ENCODE measurements at regions not wholly inside any gene's neighbourhood (a gene's known extent, or its start where the extent isn't known, plus 50 kb on each side); places are given as distances from the start of the nearest gene placed in this dataset.

GRCh38 chr15:70398694-70399093 is 301.0 kb upstream of the TLE3 start:
- TF ChIP-seq EP300 (IDR thresholded peaks at IDR 0.05) (no peak), CTCF (IDR thresholded peaks at IDR 0.05) (no peak), POLR2A (IDR thresholded peaks at IDR 0.05) (no peak)
- H3K4me3 ChIP-seq: no peak overlapping the region
- no peaks in the 10 kb centered on the region for H3K9me3 ChIP-seq
- no peak for DNase-seq
- H3K4me1 ChIP-seq (ENCODE audit: insufficient read depth): no peaks in the 10 kb centered on the region
- no peak overlapping the region for H3K27ac ChIP-seq
- no peaks in the 10 kb centered on the region for H3K27me3 ChIP-seq
- no peaks in the 10 kb centered on the region for H3K36me3 ChIP-seq
- WGBS, 3 donors: 95 to 97% (median 95%) methylated on average over 4 of the region's 4 CpGs
- intact Hi-C loops (cut with DNase I): no loop called here

- H3K36me3 ChIP-seq: no peaks in the 10 kb centered on the region
- intact Hi-C loops (cut with DNase I): no loop called here
Measured at GRCh38 chr15:70396807-70397206, 299.1 kb upstream of the TLE3 start.

GRCh38 chr15:70395164-70395563 is 297.4 kb upstream of the TLE3 start:
- intact Hi-C loops (cut with DNase I): no loop called here
- H3K36me3 ChIP-seq: no peaks in the 10 kb centered on the region
- no peaks in the 10 kb centered on the region for H3K9me3 ChIP-seq
- TF ChIP-seq EP300 (IDR thresholded peaks at IDR 0.05) (no peak), CTCF (IDR thresholded peaks at IDR 0.05) (no peak), POLR2A (IDR thresholded peaks at IDR 0.05) (no peak)
- DNase-seq: no peak
- no peaks in the 10 kb centered on the region for H3K4me1 ChIP-seq (ENCODE audit: insufficient read depth)
- 86 to 88% (median 87%) methylated on average over 11 of the region's 11 CpGs for WGBS, 3 donors
- H3K4me3 ChIP-seq: no peak overlapping the region
- no peak overlapping the region for H3K27ac ChIP-seq
- H3K27me3 ChIP-seq: no peaks in the 10 kb centered on the region

More at GRCh38 chr15:70396807-70397206, 299.1 kb upstream of the TLE3 start:
- no peak for DNase-seq
- WGBS, 3 donors: 60 to 83% (median 74%) methylated on average over 9 of the region's 9 CpGs
- TF ChIP-seq EP300 (IDR thresholded peaks at IDR 0.05): no peak
- TF ChIP-seq POLR2A (IDR thresholded peaks at IDR 0.05): no peak
- TF ChIP-seq CTCF (IDR thresholded peaks at IDR 0.05): no peak
- H3K27ac ChIP-seq: no peak overlapping the region
- no peaks in the 10 kb centered on the region for H3K9me3 ChIP-seq
- H3K4me3 ChIP-seq: no peak overlapping the region
- no peaks in the 10 kb centered on the region for H3K27me3 ChIP-seq
- no peaks in the 10 kb centered on the region for H3K4me1 ChIP-seq (ENCODE audit: insufficient read depth)

GRCh38 chr15:70390723-70391122 is 293.0 kb upstream of the TLE3 start:
- DNase-seq: no peak
- H3K27ac ChIP-seq: no peak overlapping the region
- no peaks in the 10 kb centered on the region for H3K9me3 ChIP-seq
- H3K27me3 ChIP-seq: no peaks in the 10 kb centered on the region
- intact Hi-C loops (cut with DNase I): no loop called here
- no peaks in the 10 kb centered on the region for H3K36me3 ChIP-seq
- H3K4me3 ChIP-seq: no peak overlapping the region
- TF ChIP-seq EP300 (IDR thresholded peaks at IDR 0.05): no peak
- no peaks in the 10 kb centered on the region for H3K4me1 ChIP-seq (ENCODE audit: insufficient read depth)

GRCh38 chr15:70387993-70388392 is 290.3 kb upstream of the TLE3 start:
- no peak for DNase-seq
- intact Hi-C loops (cut with DNase I): no loop called here
- H3K9me3 ChIP-seq: no peaks in the 10 kb centered on the region
- WGBS, 3 donors: 85 to 88% (median 87%) methylated on average over 2 of the region's 2 CpGs
- no peak overlapping the region for H3K27ac ChIP-seq
- H3K4me3 ChIP-seq: no peak overlapping the region
- no peaks in the 10 kb centered on the region for H3K4me1 ChIP-seq (ENCODE audit: insufficient read depth)
- TF ChIP-seq CTCF (IDR thresholded peaks at IDR 0.05) (no peak), EP300 (IDR thresholded peaks at IDR 0.05) (no peak), POLR2A (IDR thresholded peaks at IDR 0.05) (no peak)
- H3K36me3 ChIP-seq: no peaks in the 10 kb centered on the region
- no peaks in the 10 kb centered on the region for H3K27me3 ChIP-seq
